ENCODE measurements at regions not wholly inside any gene's neighbourhood (a gene's known extent, or its start where the extent isn't known, plus 50 kb on each side); places are given as distances from the start of the nearest gene placed in this dataset.
"Not testable (repeated sequence)": the region's sequence is repeated elsewhere in the genome, so short reads cannot be mapped to it uniquely, and the experiment has no call there.

DNA sequence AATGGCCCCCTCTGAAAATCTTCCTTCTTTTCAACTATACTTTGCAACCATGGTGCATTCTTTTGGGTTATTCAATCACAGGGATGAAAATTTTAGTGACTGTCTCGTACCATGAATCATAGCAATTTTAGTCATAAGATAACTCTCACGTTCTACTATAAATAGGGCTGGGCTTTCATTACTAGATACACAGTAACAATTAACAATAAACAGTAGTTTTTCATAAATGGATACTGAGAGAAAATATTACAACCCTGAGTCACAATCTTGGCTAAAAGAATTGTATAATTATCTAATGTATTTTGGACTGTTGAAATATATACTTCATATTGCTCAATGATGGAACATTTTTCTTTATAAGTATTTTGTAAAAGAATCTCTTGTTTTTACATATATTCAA, 96.1 kb downstream of the TEX35 start:
- DNase-seq: no peak

DNA sequence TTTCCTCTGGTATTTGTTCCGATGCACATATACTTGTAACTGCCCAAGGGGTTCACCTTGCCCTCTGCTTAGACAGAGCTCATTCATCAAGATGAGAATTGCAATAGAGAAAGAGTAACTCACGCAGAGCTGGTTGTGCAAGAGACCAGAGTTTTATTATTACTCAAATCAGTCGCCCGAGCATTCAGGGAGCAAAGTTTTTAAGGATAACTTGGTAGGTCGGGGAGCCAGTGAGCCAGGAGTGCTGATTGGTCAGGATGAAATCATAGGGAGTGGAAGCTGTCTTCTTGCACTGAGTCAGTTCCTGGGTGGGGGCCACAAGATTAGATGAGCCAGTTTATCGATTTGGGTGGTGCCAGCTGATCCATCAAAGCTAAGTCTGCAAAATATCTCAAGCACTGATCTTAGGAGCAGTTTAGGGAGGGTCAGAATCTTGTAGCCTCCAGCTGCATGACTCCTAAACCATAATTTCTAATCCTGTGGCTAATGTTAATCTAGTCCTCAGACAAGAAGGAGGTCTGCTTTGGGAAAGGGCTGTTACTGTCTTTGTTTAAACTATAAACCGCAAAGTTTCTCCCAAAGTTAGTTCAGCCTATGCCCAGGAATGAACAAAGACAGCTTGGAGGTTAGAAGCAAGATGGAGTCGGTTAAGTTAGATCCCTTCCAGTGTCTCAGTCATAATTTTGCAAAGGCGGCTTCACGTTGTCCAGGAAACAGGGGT, 97.9 kb downstream of the TEX35 start:
- DNase-seq: not testable (repeated sequence)

DNA sequence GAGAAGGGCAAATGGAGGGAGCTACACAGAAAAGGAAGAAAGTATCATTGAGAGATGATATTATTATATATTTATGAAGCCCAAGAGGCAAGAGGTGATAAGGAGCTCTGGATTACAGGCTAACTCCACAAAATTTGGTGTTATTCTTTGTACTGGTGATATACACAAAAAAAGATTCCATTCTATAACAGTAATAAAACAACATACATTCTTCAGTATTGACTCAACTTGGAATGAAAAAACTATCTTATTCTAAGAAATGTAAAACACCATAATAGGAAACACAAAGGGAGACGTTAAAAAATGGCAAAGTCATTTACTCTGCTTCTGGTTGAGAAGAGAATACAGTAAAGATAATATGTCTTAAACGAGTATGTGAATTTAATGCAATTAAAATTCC, 99.4 kb downstream of the TEX35 start:
- no peak for DNase-seq

DNA sequence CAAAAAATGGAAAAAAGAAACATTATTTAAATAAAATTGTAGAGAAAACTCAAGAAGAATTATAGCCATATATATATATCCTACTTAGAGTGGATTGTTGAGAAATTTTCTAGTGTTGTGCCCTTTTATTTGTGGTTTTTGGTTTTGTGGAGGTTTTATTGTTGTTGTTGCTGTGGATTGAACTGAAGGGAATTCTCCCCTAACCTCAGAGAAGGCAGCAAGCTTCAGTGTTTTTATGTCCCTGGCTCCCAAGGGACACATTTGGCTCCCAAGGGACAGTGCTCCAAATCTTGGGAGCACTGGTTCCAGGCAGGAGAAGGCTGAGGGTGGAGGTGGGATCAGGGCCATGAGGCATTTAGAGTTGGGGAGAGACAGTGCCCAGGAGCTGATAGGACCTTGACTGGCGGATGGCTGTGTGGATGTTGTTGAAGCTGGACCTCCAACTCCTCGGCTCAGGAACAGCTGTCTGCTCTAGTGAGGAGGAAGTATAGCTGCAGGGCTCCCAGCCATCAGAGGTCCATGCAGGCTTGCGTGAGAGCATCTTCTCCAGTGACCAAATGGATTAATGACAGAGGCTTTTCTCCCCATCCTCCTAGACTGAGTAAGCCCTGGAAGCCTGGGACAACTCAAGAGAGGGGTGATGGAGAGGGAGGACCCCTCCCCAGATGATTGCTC, 100.5 kb downstream of the TEX35 start:
- no peak for DNase-seq

DNA sequence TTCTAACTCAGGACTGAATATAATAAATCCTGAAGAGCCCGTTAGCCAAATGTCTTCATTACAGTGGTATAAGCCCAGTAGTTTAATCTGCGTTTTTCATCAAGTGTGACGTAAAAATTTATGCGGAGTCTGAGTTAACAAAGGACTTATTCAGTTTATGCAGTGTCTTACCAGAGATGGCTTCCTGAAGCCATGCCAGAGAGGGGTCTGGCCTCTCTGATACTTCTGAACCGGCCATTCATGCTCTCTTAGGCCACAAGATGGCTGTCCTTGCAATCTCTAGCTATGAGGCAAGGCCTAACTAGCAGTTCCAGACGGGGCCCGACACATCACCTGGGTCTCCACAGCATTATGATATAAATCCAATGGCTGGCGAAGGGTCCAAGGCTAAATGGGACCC, 101.4 kb downstream of the TEX35 start:
- no peak for DNase-seq

DNA sequence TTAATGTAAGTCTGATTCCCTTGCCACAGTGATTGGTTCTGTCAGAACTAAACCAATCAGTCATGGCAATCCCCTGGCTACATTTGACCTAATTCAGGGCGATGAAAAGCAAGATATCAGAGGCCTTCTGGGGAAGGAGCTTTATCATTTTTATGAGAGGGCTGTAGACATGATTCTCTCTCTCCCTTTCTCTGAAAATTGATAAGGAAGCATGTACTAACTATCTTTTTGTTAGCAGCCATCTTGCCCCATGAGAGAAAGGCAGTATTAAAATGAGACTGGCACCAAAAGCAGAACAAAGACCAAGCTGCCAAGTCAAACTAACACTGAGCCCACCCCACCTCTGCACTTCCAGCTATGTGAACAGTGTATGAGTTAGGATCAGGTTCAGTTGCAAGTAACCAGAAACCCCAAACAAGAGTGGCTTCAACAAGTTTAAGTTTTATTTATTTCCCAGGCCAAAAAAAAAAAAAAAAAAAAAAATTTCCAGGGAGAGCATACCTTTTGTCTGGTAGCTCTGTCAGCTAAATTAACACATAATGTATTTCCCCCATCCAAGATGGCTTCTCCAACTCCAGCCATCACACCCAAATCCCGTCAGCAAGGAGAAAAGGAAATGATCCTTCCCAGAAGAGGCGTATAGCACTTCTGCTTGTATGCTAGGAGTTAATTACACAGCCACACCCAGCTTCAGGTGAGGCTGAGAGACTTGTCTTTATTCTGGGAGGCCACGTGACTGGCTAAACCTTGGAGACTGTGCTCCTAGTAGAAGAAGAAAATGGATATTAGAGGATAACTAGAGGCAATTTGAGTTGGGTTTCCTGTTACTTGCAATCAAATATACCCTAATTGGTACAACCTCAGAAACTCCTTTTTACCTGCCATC, 105.8 kb upstream of the RALGPS2 start:
- no peak for DNase-seq

DNA sequence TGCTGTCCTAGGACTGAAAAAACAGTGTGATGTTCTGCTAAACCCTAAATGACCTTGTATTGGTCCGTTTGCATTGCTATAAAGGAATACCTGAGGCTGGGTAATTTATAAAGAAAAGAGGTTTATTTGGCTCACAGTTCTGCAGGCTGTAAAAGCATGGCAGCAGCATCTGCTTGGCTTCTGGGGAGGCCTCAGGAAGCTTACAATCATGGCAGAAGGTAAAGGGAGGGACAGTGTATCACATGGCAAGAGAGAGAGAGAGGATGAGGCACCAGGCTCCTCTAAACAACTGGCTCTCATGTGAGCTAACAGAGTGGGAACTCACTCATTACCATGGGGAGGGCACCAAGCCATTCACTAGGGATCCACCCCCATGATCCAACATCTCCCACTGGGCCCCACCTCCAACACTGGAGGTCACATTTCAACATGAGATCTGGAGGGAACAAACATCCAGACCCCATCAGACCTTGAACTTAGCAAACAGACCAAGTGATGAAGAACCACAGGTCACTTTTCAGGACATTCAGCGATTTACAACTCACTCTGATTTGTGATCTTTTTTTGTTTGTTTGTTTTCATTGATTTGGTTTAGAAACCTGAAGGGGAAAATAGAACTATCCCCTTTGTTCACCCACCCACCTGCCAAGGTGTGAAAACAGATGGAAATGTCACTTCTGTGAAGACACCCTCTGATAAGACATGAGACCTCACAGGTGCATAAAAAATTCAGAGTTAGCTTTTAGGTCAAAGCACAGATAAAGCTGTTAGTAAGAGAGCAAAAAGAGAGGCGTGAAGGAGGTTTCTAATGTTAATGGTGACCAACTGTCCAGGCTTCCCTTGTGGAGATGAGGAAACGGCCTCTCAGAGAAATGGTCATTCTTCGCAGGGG, 104.2 kb upstream of the RALGPS2 start:
- no peak for DNase-seq

DNA sequence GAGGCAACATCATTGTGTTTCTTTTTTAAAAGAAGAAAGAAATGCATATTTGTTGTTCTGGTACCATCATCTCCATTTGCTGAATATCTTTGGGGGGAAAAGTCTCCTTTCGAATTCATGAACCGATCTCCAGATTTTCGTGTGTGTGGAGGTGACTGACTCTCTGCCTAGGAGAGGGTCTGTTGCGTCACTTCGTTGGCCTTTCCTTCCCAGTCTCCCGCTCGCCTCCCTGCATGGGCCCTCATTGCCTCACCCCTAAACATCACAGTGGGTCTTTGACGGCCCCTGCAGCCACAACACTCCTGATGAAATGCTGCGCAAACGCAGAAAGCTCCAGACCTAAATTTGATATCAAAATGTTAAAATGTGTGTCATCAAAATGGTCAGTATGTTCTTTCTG, 103.2 kb upstream of the RALGPS2 start:
- DNase-seq: no peak

DNA sequence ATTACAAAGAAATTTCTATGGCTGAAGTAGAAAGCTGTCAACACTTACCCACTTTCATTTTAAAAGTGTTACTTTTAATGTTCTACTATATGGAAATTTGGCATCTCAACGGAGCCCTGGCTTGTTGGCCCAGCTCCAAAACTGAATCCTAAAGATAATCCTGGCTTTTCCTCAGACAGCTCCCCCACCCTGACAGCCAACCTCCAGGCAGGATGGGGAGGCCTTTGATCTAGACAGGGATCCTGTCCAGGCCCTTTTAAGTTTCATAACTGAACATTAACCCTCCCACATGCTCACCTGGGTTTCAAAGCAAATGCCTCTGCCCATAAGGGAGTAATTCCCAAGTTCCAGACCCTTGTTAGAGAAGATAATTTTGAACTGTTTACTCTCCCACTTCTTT, 99.3 kb upstream of the RALGPS2 start:
- DNase-seq: no peak

DNA sequence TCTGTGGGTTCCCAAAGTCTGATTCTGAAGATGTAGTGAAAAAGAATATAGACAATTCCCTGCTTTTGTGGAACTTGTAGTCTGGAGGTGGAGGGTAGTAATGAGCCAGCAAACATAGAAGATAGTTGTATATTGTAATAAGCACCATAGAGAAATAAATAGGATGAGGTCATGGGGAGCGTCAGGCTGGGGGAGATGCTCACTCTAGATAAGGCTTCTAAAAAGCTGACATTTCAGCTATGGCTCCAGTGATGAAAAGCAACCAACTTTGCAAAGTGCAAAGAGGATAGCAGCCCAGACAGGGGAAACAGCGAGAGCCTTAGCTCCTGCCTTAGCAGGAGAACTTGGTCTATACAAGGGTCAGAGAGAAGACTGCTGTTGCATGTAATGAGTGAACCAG, 98.0 kb upstream of the RALGPS2 start:
- DNase-seq: no peak

DNA sequence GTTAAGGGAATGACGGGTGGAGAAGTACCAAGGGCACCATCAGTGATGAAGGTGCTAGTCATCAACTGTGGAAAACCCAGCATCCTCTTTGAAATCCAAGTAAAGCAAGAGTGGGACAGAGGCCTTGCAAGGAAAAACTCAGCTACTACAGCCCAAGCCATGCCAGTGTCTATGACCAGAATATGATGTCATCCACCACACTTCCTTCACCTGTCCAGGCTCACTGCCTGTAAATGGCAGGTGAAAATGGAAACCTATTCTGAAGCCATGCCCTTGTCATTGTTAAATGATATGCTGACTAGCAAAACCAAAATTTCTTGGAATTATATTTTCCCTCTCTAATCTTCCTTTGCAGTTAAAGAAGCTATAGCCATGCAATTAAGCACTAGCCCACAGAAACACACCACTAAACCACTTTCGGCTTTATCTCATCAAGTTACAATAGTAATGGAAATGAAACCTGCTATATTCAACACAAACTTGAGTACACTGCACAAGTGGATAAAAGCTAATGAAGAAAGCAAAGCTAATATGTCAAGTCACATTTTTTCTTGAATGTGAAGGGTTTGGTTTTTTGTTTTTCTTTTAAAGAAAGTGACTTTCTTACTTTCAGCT, 96.3 kb upstream of the RALGPS2 start:
- DNase-seq: no peak

DNA sequence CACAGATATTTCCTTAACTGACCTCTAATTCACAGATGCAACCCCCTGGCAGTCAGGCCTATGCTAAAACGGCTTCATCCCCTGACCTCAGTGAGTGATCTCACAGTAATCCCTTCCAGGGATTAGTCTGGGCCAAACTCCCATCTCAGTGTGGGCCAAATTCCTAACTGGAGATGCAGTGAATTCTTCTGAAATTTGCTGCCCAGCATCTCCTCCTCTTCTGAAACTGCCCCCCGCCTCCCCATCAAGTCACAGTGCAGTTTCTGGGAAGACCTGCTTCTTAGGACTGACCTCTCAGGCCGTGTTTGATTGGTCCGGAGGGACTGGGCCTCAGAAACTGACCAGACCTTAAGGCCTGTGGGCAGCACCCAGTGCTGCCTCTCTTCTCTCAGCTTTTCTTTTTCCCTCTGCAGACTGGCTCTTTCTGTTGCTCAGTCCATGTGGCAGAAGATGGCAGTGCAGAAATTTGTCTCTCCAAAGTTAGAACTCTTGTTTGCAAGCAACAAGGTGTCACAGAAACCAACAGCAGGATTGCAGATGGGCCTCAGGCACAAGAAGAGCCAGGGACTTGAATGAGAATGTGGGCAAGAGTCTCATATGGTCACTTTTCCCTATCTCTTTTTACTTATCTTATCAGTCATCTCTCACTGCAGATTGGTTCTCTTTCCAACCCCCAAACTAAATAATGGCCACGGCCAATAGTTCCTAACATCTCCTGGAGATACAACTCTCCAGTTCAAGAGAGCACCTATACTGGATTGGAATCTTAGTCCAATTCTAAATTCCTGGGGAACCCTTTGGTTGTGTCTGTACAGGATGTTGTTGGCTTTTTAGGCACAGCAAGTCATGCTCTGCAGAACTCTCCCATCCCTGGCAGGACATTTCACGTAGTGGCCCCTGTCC, 95.5 kb upstream of the RALGPS2 start:
- no peak for DNase-seq

DNA sequence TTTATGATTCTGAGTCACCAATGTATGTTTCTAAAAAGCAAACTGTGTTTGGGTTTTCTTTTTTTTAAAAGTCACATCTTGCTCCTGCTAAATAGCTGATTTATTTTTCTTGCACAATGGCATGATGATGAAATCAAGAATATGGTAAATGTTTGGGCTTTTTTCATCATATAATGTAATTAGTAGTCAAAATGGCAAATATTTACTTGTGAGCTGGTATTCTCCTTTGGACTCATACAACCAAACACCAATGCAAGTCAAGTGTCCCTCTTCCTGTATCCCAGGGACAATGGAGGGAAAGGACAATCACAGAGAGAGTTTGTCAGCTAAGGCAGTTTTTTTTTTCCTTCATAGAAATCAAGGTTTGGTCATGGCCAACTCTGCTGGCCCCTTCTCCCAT, 94.6 kb upstream of the RALGPS2 start:
- DNase-seq: no peak

DNA sequence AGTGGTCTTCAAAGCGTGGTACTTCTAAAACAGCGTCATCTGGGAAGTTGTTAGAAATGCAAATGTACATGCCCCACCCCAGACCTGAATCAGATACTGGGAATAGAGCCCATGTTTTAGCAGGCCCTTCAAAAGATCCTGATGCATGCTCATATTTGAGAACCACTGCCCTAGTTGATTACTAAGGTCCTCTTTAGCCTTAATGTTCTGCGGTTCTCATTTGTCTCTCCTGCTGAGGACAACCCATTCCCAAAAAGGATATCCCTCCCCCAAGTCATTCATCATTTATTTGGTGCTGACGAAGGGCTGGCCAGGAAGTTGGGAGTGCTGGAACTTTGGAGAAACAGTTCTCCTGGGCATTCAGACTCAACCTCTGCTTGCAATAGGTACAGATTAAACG, 92.4 kb upstream of the RALGPS2 start:
- no peak for DNase-seq

DNA sequence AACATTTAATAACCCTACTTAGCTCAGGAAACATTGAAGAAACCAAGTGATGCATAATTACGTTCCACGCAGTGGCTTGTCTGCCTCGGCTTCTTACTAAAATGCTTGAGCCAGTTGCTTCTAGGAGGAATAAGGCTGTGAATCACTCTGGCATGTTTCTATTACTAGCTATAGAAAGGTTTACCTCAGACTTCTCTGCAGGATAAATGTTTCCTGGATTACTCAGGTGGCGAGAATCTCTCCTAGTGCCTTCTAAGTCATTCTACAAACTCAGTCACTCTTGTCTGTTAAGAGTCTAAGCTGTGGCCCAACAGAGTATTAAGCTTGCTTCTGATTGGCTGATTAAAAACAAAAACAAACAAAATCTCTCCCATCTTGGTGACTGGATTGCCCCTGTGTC, 92.0 kb upstream of the RALGPS2 start:
- DNase-seq: no peak

DNA sequence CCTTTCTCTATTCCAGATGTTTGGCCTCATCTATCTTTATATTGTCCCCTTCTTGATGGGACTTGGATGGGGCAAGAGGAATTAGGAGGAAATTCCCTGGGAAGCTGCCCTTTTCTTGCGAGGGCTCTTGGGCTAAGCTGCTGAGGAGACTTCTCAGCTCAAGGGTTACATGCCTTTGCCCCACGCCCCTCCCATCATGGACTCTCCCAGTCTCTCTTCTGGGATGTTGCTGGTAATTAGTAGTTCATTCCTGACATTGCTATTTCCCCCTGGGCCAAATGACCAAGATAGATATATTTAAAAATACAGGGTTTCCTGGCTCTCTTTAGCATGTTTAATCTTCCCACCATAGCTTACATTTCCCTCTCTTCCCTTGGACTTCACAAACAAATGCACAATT, 90.6 kb upstream of the RALGPS2 start:
- no peak for DNase-seq

DNA sequence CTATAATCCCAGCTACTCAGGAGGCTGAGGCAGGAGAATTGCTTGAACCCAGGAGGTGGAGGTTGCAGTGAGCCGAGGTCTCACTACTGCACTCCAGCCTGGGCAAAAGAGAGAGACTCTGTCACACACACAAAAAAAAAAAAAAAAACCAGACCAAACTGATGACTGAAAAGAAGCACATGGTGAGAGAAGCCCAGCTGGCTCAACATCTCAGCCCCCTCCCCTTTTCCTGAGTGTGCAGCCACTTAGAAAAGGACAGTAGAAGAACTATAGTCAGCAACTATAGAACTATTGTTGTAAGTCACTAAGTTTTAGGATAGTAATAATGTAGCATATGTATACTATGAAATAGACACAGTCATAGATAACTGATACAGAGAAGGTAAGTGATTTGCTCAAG, 87.2 kb upstream of the RALGPS2 start:
- no peak for DNase-seq

DNA sequence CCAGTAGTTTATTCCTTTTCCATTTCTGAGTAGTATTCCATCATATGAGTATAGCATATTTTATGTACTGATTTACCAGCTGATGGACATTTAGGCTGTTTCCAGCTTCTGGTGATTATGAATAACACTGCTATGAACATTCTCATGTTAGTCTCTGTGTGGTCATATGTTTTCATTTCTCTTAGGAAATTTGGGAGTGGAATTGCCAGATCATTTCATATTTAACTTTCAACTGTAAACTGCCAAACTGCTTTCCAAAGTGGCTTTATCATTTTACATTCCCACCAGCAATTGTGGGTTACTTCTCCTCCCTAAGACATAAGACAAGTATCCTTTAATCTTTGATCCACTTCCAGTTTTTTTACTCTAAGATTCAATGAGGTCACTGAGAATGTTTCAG, 85.7 kb upstream of the RALGPS2 start:
- no peak for DNase-seq

DNA sequence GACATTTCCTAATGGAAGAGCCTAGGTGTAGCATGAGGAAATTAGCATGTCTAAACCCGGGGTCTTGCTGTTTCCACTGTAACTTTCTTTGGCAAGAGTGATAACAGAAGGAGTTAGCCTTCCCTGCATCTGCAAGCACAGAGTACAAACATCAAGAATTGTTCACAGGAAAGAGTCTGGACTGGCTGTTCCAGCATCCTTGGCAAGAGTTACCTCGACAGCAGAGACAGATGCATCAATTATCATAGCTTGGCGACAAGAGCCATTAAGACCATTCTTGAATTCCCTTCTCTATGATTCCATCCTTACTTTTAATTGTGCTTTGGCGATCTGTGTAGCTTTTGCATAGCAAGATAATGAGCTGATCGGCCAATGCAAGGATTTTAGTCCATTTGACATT, 82.8 kb upstream of the RALGPS2 start:
- no peak for DNase-seq

DNA sequence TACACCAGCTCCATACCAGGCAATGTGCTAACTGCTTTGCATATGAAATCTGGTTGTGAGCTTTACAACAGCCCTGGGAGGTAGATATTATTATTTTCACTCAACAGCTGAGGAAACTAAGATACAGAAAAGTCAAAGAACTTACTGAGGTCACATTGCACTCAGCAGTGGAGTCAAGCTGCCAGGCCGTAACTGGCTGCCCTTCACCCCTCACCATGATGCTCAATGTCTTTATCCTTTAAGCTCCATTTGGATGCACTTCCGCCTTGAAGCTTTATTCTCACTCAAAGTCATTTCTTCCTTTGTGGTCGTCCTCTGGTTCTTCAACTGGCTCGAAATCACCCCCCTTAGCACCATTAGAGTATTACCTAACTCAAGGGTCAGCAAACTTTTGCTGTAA, 81.7 kb upstream of the RALGPS2 start:
- no peak for DNase-seq

DNA sequence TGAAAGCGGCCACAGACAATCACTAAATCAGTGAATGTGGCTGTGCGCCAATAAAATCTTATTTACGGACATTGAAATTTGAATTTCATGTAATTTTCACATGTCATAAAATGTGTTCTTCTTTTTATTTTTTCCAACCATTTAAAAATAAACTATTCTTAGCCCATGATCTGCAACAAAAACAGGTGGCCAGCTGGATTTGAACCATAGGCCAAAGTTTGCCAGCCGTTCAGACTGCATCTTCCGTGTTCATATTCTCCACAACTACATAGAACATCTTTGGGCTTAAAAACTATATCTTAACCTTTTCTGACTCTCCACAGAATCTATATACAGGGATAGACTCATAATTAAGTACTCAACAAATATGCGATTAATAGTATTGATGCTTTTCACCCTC, 81.2 kb upstream of the RALGPS2 start:
- DNase-seq: no peak
